Muscle of leg (tissue), 3 donors: ENCODE measurements at regions not wholly inside any gene's neighbourhood (a gene's known extent, or its start where the extent isn't known, plus 50 kb on each side); places are given as distances from the start of the nearest gene placed in this dataset.

Experiments
- DNase-seq: peaks from one replicate; pipeline ENCODE4 v3.0.0; 2013
- H3K27ac ChIP-seq: one replicate; pipeline ENCODE4 v1.5.1; 2013; ENCODE audit warnings: mild to moderate bottlenecking, low read length, control low read depth
- H3K27me3 ChIP-seq: one replicate; pipeline ENCODE4 v1.6.1; 2013; ENCODE audit warnings: low read length; ENCODE audit not compliant: control insufficient read depth, insufficient read depth
- H3K36me3 ChIP-seq: one replicate; pipeline ENCODE4 v1.6.1; 2013; ENCODE audit warnings: low read length; ENCODE audit not compliant: control insufficient read depth, insufficient read depth
- H3K4me1 ChIP-seq: one replicate; pipeline ENCODE4 v1.6.1; 2013; ENCODE audit warnings: low read length; ENCODE audit not compliant: control insufficient read depth, insufficient read depth
- H3K4me3 ChIP-seq: one replicate; pipeline ENCODE4 v1.5.1; 2013; ENCODE audit warnings: low read length, control low read depth
- H3K9me3 ChIP-seq: replicated peaks from 2 replicates; pipeline ENCODE4 v1.6.1; 2013; ENCODE audit warnings: low read depth, low read length; ENCODE audit not compliant: control insufficient read depth
- WGBS: methylation state at CpG from one replicate; pipeline ENCODE4 v1.1.5; 2013; ENCODE audit warnings: missing lambda C conversion rate; ENCODE audit not compliant: insufficient coverage; 5-methylcytosine and 5-hydroxymethylcytosine counted together

- Histone ChIP-seq H3K27ac (no peak overlapping the region), H3K27me3 (no peaks in the 10 kb centered on the region), H3K4me3 (no peak overlapping the region), H3K9me3 (no peaks in the 10 kb centered on the region), H3K4me1 (no peaks in the 10 kb centered on the region), H3K36me3 (no peaks in the 10 kb centered on the region)
- DNase-seq, result no peak
These were observed 523.9 kb downstream of the CETN3 start for GRCh38 chr5:89885670-89886069.

GRCh38 chr5:89883967-89884366 lies 525.6 kb downstream of the CETN3 start:
- no peak overlapping the region for H3K4me3 ChIP-seq
- no peaks in the 10 kb centered on the region for H3K36me3 ChIP-seq
- no peaks in the 10 kb centered on the region for H3K4me1 ChIP-seq
- no peak overlapping the region for H3K27ac ChIP-seq
- no peaks in the 10 kb centered on the region for H3K9me3 ChIP-seq
- H3K27me3 ChIP-seq, result no peaks in the 10 kb centered on the region
- DNase-seq, result no peak

- no peak overlapping the region for H3K4me3 ChIP-seq
- no peaks in the 10 kb centered on the region for H3K36me3 ChIP-seq
- no peaks in the 10 kb centered on the region for H3K27me3 ChIP-seq
- WGBS, result 80% methylated on average over 1 of the region's 9 CpGs
- no peaks in the 10 kb centered on the region for H3K9me3 ChIP-seq
- DNase-seq, result peak; percentile 47
- H3K27ac ChIP-seq, result no peak overlapping the region
- H3K4me1 ChIP-seq, result no peaks in the 10 kb centered on the region
These were observed 531.1 kb downstream of the CETN3 start for GRCh38 chr5:89878140-89879132.

- Histone ChIP-seq H3K27me3 (no peaks in the 10 kb centered on the region), H3K4me1 (no peaks in the 10 kb centered on the region), H3K27ac (no peak overlapping the region), H3K4me3 (no peak overlapping the region), H3K36me3 (no peaks in the 10 kb centered on the region), H3K9me3 (no peaks in the 10 kb centered on the region)
- DNase-seq, result no peak
- no CpG with 5 or more reads among the region's 2 CpGs for WGBS
These were observed 537.6 kb downstream of the CETN3 start for GRCh38 chr5:89871906-89872305.

- H3K27ac ChIP-seq, result no peak overlapping the region
- no peak for DNase-seq
- no peaks in the 10 kb centered on the region for H3K4me1 ChIP-seq
- no peaks in the 10 kb centered on the region for H3K9me3 ChIP-seq
- no peaks in the 10 kb centered on the region for H3K36me3 ChIP-seq
- H3K4me3 ChIP-seq, result no peak overlapping the region
- WGBS, result no CpG with 5 or more reads among the region's 2 CpGs
- H3K27me3 ChIP-seq, result no peaks in the 10 kb centered on the region
These were observed 540.2 kb downstream of the CETN3 start for GRCh38 chr5:89869346-89869745.

- no peak overlapping the region for H3K27ac ChIP-seq
- 68% methylated on average over 3 of the region's 3 CpGs for WGBS
- no peaks in the 10 kb centered on the region for H3K9me3 ChIP-seq
These were observed 543.1 kb downstream of the CETN3 start for GRCh38 chr5:89866410-89866809.

GRCh38 chr5:89864941-89865340 lies 544.6 kb downstream of the CETN3 start:
- Histone ChIP-seq H3K27ac (no peak overlapping the region), H3K9me3 (no peaks in the 10 kb centered on the region), H3K27me3 (no peaks in the 10 kb centered on the region), H3K4me1 (no peaks in the 10 kb centered on the region), H3K4me3 (no peak overlapping the region), H3K36me3 (no peaks in the 10 kb centered on the region)
- no peak for DNase-seq
- WGBS, result no CpG with 5 or more reads among the region's 1 CpG

More at GRCh38 chr5:89866410-89866809, 543.1 kb downstream of the CETN3 start:
- Histone ChIP-seq H3K36me3 (no peaks in the 10 kb centered on the region), H3K4me1 (no peaks in the 10 kb centered on the region), H3K4me3 (no peak overlapping the region), H3K27me3 (no peaks in the 10 kb centered on the region)
- DNase-seq, result no peak

GRCh38 chr5:89857790-89858189 lies 551.8 kb downstream of the CETN3 start:
- Histone ChIP-seq H3K36me3 (no peaks in the 10 kb centered on the region), H3K27ac (no peak overlapping the region), H3K9me3 (no peaks in the 10 kb centered on the region), H3K4me1 (no peaks in the 10 kb centered on the region), H3K27me3 (no peaks in the 10 kb centered on the region), H3K4me3 (no peak overlapping the region)
- WGBS, result no CpG with 5 or more reads among the region's 5 CpGs
- no peak for DNase-seq

GRCh38 chr5:89855417-89855816 lies 554.1 kb downstream of the CETN3 start:
- no peak overlapping the region for H3K4me3 ChIP-seq
- no peak overlapping the region for H3K27ac ChIP-seq
- DNase-seq, result no peak
- no peaks in the 10 kb centered on the region for H3K4me1 ChIP-seq
- no peaks in the 10 kb centered on the region for H3K9me3 ChIP-seq
- H3K27me3 ChIP-seq, result no peaks in the 10 kb centered on the region
- 89% methylated on average over 2 of the region's 2 CpGs for WGBS
- H3K36me3 ChIP-seq, result no peaks in the 10 kb centered on the region

- no peaks in the 10 kb centered on the region for H3K27me3 ChIP-seq
- DNase-seq, result no peak
- H3K36me3 ChIP-seq, result no peaks in the 10 kb centered on the region
- no peak overlapping the region for H3K4me3 ChIP-seq
- H3K4me1 ChIP-seq, result peaks cover 3% of the 10 kb centered on the region
- H3K27ac ChIP-seq, result no peak overlapping the region
- no peaks in the 10 kb centered on the region for H3K9me3 ChIP-seq
- 90% methylated on average over 2 of the region's 3 CpGs for WGBS
These were observed 557.6 kb downstream of the CETN3 start for GRCh38 chr5:89851911-89852310.

GRCh38 chr5:89850513-89850865 lies 559.1 kb downstream of the CETN3 start:
- no peak for DNase-seq
- Histone ChIP-seq H3K4me3 (no peak overlapping the region), H3K27me3 (no peaks in the 10 kb centered on the region), H3K27ac (no peak overlapping the region), H3K36me3 (no peaks in the 10 kb centered on the region), H3K4me1 (peaks cover 3% of the 10 kb centered on the region), H3K9me3 (no peaks in the 10 kb centered on the region)
